HG02840 (cell line): ENCODE measurements at regions not wholly inside any gene's neighbourhood (a gene's known extent, or its start where the extent isn't known, plus 50 kb on each side); places are given as distances from the start of the nearest gene placed in this dataset.
A peak's percentile ranks its signal among the peaks of the same experiment; 100 is the strongest.

Experiments
- ATAC-seq: cut with Tn5 transposase; IDR thresholded peaks from one replicate; pipeline ENCODE4 v1.9.1; 2021; ENCODE audit warnings: mild to moderate bottlenecking, moderate library complexity, moderate number of reproducible peaks; ENCODE audit not compliant: unreplicated experiment, low FRiP score

DNA sequence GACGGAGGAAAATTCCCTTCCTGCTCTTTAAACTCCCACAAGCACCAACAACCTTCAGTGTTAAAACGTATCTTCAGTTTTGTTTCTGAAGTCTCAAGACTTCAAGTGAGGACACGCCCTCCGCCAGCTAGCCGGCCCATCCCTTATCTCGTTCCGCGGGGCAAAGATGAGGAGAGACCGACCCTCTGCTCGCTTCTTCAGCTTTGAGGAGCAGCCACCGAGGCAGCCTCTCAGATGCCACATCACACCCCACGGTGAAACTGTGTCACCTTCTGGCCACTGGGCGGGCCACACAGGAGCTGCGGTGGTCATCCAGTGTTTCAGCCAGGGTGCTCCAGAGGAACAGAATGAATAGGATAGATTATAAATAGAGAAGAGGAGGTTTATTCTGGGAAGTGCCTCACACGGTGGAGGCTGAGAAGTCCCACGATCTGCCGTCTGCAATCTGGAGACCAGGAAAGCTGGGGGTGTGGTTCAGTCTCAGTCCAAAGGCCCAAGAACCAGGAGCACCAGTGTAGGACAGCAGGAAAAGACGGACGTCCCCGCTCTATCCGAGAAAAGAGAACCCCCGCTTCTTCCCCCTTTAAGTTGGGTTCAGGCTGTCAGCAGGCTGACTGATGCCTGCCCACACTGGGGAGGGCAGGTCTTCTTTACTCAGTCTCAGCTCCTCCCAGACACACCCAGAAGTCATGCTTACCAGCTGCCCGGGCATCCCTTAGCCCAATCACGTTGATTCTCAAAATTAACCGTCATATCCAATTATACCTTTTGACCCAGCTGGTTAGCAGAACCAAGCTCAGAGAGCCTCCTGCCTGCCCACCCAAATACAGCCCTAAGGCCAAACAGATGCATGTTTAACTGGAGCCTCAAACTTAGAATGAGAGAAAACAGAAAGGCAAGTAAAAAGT, 399.7 kb upstream of the ID2 start:
- ATAC-seq: no peak

GRCh38 chr2:8282858-8283252, 399.0 kb upstream of the ID2 start:
- ATAC-seq: no peak

DNA sequence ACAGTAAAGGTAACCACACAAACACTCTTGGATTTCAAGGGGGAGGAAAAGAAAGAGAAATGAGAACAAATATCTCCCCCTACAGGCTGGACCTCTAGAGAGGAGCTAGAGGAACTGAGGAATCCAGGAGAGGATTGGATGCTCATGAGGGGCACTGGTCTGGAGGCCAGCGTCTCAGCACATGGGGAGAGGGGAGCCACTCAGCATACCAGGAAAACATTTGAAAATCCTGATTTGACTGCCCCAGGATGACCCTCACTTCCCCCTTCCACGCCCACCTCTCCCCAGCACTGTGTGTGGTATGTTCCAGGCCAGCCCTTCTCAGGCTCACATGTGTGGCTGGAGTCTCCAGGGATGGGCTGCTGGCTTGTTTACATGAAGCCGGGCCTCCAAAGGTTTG, 396.8 kb upstream of the ID2 start:
- no peak for ATAC-seq

GRCh38 chr2:8285898-8286297, 396.0 kb upstream of the ID2 start:
- no peak for ATAC-seq

DNA sequence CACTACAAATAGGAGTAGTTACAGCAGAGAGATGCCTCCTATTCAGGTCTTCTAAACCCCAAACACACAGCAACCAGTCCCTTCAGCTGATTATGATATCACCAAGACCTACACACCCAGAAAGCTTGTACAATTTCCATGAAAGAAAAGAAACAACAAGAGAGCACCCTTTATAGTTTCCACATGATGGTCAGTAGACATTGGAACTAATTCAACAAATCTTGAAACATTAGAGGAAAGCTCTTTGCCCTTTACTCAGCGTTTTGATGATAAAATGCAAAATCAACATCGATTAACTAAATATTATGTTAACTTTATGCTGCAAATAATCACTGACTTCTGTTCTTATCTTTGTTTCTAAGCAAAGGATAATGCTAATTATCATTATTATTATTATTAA, 393.6 kb upstream of the ID2 start:
- no peak for ATAC-seq

GRCh38 chr2:8289111-8289510, 392.7 kb upstream of the ID2 start:
- no peak for ATAC-seq

GRCh38 chr2:8290771-8291352, 391.0 kb upstream of the ID2 start:
- ATAC-seq: no peak

GRCh38 chr2:8296306-8296705, 385.6 kb upstream of the ID2 start:
- no peak for ATAC-seq

- no peak for ATAC-seq
Observed at GRCh38 chr2:8297376-8298231, 384.3 kb upstream of the ID2 start.

DNA sequence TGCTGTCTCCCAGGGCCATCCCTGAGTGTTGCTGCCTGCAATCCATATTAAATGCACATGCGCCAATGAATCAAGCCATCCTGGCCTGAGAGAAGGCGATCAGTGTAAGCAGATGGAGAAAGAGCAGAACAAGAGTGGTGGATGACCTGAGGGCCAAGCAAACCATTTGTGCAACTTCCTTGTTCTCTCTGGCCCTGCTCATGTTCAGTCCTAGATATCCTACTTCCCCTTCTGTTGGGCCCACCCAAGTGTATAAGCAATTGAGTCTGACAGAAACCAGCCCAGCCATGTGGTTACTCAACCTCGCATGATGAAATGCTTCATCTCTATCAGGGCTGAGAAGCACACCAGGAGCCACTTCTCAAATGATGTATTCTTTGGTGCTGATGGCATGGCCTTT, 383.1 kb upstream of the ID2 start:
- no peak for ATAC-seq

DNA sequence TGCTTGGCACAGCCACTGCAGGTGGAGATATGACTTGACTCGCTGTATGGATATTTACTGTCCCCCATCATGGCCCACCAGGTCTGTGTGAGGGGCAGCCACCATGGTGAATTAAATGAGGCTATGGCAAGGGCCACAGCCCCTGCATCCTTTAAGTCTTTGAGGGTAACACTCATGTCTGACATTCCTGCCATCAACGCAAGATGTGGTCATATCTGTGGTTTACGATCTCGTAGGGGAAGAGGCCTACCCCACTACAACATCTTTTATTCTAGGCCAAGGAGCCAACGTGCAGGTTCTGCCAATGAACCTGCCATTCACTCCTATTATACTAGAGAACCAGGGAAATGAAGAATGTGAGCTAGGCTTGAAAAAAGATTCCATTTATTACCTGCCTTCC, 381.6 kb upstream of the ID2 start:
- ATAC-seq: no peak

DNA sequence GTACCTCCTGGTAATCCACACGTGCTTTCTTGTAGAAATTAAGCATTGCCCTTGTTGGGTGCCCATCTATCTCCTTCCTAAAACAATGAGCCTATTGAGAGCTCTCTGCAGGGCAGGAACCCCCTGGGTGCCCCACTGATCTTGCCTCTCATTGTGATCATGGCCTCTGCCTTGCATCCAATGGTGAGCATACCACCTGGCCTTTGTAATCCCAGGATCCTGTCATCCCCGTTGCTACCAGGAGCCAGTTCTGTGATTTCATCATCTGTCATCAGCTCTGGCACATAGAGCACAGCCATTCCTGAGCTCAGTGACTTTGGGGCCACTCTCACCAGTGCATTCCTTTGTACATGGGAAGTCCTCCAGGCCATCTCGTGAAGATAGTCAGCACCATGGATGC, 381.0 kb upstream of the ID2 start:
- ATAC-seq: no peak

GRCh38 chr2:8303322-8303832, 378.5 kb upstream of the ID2 start:
- ATAC-seq: peak; percentile 75

DNA sequence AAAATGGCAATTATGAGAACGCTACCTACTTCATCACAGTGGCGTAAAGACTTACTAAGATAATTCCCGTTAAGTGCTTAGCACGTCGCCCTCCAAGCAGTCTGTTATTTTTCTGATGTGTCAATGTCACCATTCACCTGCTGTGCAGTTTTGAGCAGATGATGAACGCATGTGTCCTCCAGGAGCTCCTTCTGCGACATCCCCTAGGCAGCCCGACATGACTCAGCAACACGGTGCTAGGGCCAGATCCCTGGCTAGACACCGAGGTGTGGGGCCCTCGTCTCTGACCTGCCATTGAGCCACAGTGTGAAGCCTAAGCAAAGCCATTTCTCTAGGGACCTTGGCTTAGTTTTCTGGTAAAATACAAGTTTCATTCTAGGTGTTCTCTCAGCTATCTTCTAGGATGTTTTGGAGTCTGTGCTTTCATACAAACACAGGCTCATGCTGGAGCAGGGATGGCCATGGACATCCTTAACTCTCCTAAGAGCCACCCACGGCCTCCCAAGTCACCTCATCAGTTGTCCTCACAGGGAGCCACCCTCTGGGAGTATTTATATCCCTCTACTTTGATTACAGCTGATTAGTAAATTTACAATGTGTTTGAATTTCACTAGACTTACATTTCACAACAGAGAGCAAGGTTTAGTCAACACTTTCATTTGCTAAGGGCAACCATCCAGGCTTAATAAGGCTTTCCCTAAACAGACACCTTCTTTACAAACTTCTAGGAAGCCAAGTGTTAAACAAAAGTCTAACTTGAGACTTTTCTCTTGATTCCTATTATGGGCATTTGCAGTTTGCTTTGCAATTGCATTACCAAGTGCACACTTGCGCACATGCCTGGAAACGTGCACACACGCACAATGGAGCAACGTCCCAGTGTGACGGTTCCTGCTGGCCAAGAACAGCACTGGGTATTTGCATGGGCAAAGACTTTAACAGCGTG, 376.8 kb upstream of the ID2 start:
- ATAC-seq: no peak

GRCh38 chr2:8306530-8307351, 375.1 kb upstream of the ID2 start:
- ATAC-seq: no peak

GRCh38 chr2:8307606-8308180, 374.2 kb upstream of the ID2 start:
- ATAC-seq: no peak

DNA sequence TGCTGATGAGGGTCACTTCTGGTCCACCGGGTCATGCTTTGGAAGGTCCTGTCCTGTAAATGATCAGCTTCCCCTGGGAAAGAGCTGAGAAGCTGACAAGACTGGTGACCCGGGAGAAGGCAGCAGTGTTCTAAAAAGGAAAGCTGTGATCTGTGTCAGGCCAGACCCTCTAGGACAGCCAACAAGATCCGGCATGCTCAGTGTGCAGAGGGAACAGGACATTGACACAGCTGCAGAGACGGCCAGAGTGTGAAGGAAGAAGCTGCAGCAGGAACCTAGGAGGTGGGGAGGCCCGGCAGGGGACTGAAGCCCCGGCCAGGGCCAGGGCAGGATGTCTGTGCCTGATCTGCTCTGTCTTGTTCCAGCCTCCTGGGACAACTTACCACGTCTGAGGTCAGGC, 372.7 kb upstream of the ID2 start:
- no peak for ATAC-seq

DNA sequence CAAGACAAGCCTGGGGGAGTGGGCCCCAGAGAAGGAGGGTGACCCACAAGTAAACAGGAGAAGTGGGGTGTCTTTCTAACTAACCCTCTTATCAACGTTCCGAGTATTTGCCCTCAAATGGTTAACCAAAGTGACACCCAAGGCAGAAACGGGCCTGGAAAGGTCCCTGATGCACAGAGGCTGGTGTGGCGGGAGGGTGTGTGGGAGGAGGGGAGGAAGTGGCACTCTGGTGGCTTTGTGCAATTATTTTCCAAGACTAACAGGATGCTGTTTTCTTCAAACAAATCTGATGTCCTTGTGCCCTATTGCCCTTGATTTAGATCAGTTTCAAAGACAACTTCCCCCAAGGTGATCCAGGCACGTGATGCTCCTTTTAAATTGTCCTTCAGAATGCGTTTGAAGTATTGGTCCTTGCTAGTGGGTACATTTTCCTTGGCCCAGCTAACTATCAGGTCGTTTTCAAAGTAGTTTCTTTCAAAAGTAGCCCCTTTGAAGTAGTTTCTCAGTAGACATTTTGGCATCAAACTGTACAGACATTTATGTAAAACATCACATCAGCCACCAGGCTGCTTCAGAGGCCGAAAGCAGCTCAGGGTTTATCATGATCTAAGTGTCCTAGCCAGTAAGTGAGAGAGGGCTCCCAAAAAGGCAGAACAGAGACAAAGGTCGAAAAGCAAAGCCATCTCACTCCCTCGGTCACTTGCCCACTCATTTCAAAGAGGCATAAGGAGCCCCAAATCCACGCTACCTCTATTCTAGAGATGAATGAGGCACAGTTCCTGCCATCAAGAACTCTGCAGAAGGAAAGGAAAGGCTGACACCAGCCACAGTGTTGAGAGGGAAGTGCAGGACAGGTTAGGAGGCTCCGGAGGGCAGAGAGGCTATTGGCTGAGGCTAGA, 371.1 kb upstream of the ID2 start:
- no peak for ATAC-seq
